B cell (primary cell): ENCODE measurements at regions not wholly inside any gene's neighbourhood (a gene's known extent, or its start where the extent isn't known, plus 50 kb on each side); places are given as distances from the start of the nearest gene placed in this dataset.

Experiments used
- ATAC-seq: fragments of 200-7000 bp; cut with Tn5 transposase; one replicate; pipeline ENCODE4 v1.10.0; 2021; ENCODE audit warnings: low read depth, mild to moderate bottlenecking, moderate number of reproducible peaks, moderate library complexity
- CTCF ChIA-PET: fragments of 350-600 bp; sonication (Branson Sonifier 250); formaldehyde crosslinking; loops from one replicate; lab custom pipeline; 2021; ENCODE audit warnings: antibody characterized with exemption, inconsistent platforms; lab: Charles Lee
- POLR2A ChIA-PET: fragments of 350-600 bp; sonication (Branson Sonifier 250); formaldehyde crosslinking; loops from one replicate; lab custom pipeline; 2021; ENCODE audit warnings: antibody characterized with exemption; lab: Charles Lee
- DNase-seq: peaks from one replicate; pipeline ENCODE4 v3.0.0; 2013
- H2AFZ ChIP-seq: 2 replicates; pipeline ENCODE4 v1.6.1; 2012; ENCODE audit warnings: mild to moderate bottlenecking, low read depth, low read length; ENCODE audit not compliant: insufficient read depth, poor library complexity, severe bottlenecking
- H3K27ac ChIP-seq, 2 donors: 1 replicate in 1 of 2; 2 replicates in 1 of 2; pipeline ENCODE4 v1.5.1; 2012 to 2013; ENCODE audit warnings: low read length in 2 of 2, mild to moderate bottlenecking in 2 of 2, moderate library complexity in 1 of 2
- H3K27me3 ChIP-seq, 4 experiments: fragments of 200-600 bp in 1 of 4; sonication (generic) in 1 of 4; replicated peaks in 1 of 4; 1 replicate in 2 of 4; 2 replicates in 2 of 4; pipeline versions ENCODE4 v1.6.1 to v1.7.0; 2013 to 2016; ENCODE audit warnings: low read length in 3 of 4, mild to moderate bottlenecking in 2 of 4, mixed read lengths in 1 of 4, moderate library complexity in 1 of 4; ENCODE audit not compliant: insufficient read depth in 4 of 4, control insufficient read depth in 3 of 4; ENCODE audit errors: control extremely low read depth in 1 of 4
- H3K36me3 ChIP-seq, 2 experiments: replicated peaks in 1 of 2; 1 replicate in 1 of 2; 2 replicates in 1 of 2; pipeline versions ENCODE4 v1.6.1 to v1.7.1; 2013; ENCODE audit warnings: low read length in 1 of 2; ENCODE audit not compliant: insufficient read depth in 2 of 2, control insufficient read depth in 1 of 2; ENCODE audit errors: control extremely low read depth in 1 of 2, extremely low read depth in 1 of 2
- H3K4me1 ChIP-seq, 2 donors: fragments of 200-600 bp in 1 of 2; sonication (generic) in 1 of 2; 1 replicate in 1 of 2; 2 replicates in 1 of 2; pipeline versions ENCODE4 v1.5.1 to v1.6.1; 2013 to 2017; ENCODE audit warnings: low read length in 2 of 2; ENCODE audit not compliant: control insufficient read depth in 2 of 2, insufficient read depth in 2 of 2
- H3K4me2 ChIP-seq: replicated peaks from 2 replicates; pipeline ENCODE3; 2012; ENCODE audit warnings: mild to moderate bottlenecking, low read depth, low read length; ENCODE audit not compliant: poor library complexity, severe bottlenecking
- H3K4me3 ChIP-seq, 5 experiments: fragments of 200-600 bp in 1 of 5; sonication (generic) in 1 of 5; 1 replicate in 3 of 5; 2 replicates in 2 of 5; pipeline versions ENCODE4 v1.5.1 to v1.7.0; 2011 to 2016; ENCODE audit warnings: low read length in 4 of 5, mild to moderate bottlenecking in 4 of 5, low read depth in 2 of 5, control low read depth in 1 of 5, moderate library complexity in 1 of 5; ENCODE audit not compliant: insufficient read depth in 1 of 5; ENCODE audit errors: control extremely low read depth in 1 of 5, extremely low read depth in 1 of 5
- H3K79me2 ChIP-seq: fragments of 200-600 bp; sonication (generic); one replicate; pipeline ENCODE4 v1.6.0; 2016; ENCODE audit warnings: low read length; ENCODE audit not compliant: control insufficient read depth, insufficient read depth
- H3K9ac ChIP-seq: fragments of 200-600 bp; sonication (generic); 2 replicates; pipeline ENCODE4 v1.6.1; 2017; ENCODE audit warnings: mild to moderate bottlenecking, low read length, moderate library complexity
- H3K9me3 ChIP-seq, 3 donors: one replicate each; pipeline versions ENCODE4 v1.6.1 to v1.7.1; 2013; ENCODE audit warnings: low read length in 2 of 3; ENCODE audit not compliant: control insufficient read depth in 2 of 3, insufficient read depth in 1 of 3; ENCODE audit errors: control extremely low read depth in 1 of 3
- H4K20me1 ChIP-seq: 2 replicates; pipeline ENCODE4 v1.6.0; 2012; ENCODE audit warnings: mild to moderate bottlenecking, low read length; ENCODE audit not compliant: insufficient read depth, control insufficient read depth, poor library complexity, severe bottlenecking
- H3K27ac Mint-ChIP-seq: one replicate; pipeline ENCODE4 v1.8.0; 2021; ENCODE audit warnings: mixed read lengths
- H3K27me3 Mint-ChIP-seq: one replicate; pipeline ENCODE4 v1.8.0; 2021; ENCODE audit warnings: mixed read lengths
- H3K4me1 Mint-ChIP-seq: one replicate; pipeline ENCODE4 v1.8.0; 2021; ENCODE audit warnings: mixed read lengths
- H3K4me3 Mint-ChIP-seq: one replicate; pipeline ENCODE4 v1.8.0; 2021; ENCODE audit warnings: mixed read lengths
- H3K9me3 Mint-ChIP-seq: one replicate; pipeline ENCODE4 v1.8.0; 2022; ENCODE audit warnings: mixed read lengths; ENCODE audit not compliant: insufficient read depth
- EZH2 ChIP-seq: IDR thresholded peaks from 2 replicates; pipeline ENCODE4 v1.6.1; 2012; ENCODE audit warnings: borderline replicate concordance, low read depth, mild to moderate bottlenecking, moderate library complexity, low read length; ENCODE audit not compliant: insufficient read depth, poor library complexity, severe bottlenecking
- WGBS: methylation state at CpG from one replicate; pipeline ENCODE4 v1.1.5; 2013; ENCODE audit warnings: missing lambda C conversion rate; ENCODE audit not compliant: insufficient coverage; 5-methylcytosine and 5-hydroxymethylcytosine counted together
- intact Hi-C: fragments of 100-400 bp; cut with micrococcal nuclease; formaldehyde crosslinking; loops from one replicate; pipeline ENCODE4 v1.10.0; 2022
- TF ChIP-seq, protein P1 (sequence below): fragments of 200-600 bp; IDR thresholded peaks from one replicate; pipeline ENCODE4 v1.8.0; 2022; ENCODE audit warnings: antibody characterized with exemption, mild to moderate bottlenecking

DNA sequence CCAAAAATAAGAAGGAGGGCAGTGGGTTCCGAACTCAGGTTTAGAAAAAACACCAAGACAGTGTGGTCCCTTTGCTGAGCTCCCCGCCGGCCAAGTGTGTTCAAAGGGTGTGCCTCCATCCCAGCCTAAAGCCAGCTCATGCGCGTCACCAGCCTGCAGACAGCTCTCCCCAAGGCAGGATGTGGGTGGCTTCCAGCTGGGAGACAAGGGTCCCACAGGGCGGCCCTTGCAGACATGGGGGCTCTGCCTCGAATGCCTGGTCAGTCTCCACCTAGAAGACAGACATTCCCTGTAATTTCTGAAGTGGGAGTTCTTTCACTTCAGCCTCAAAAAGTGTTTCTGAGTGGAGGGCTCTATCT, 135.8 kb upstream of the GPC1 start:
- POLR2A ChIA-PET, result no interaction called here

DNA sequence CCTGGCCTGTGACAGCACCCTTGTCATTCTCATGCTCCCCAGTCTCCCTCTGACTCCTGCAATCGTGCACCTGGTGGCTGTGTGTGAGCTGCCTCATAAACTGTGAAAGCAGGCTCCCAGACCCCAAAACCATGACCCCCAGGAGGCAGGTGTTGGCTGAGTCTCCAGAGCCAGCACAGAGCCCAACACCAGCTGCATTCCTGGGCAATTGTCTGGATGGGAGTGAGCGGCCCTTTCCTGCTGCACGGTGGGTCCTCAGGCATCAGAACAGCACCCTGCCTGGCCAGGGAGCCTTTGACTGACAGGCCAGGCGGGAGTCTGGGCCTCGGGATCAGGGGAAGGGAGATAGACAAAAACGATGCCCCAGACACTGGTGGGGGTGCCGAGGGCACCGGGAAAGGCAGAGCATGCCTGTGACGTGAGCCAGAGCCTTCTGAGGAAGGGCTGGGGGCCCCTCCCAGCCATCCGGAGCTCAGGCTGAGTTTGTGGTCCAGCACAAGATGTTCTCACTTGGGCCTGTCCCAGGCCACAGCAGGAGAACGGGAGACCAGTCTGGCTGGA, 135.1 kb upstream of the GPC1 start:
- ChIA-PET CTCF (no interaction called here), POLR2A (no interaction called here)
- Histone ChIP-seq H3K9ac (no peak overlapping the region), H3K4me3 (no peak overlapping the region), H3K79me2 (no peaks in the 10 kb centered on the region), H3K4me2 (no peak overlapping the region), H3K27ac (no peak overlapping the region), H2AFZ (no peak overlapping the region), H4K20me1 (no peaks in the 10 kb centered on the region), H3K27me3 (no peaks in the 10 kb centered on the region), H3K4me1 (no peaks in the 10 kb centered on the region), H3K9me3 (no peaks in the 10 kb centered on the region), H3K36me3 (no peaks in the 10 kb centered on the region)
- H3K27me3 Mint-ChIP-seq, result peaks cover 12% of the 10 kb centered on the region
- intact Hi-C loops, result no loop called here
- TF ChIP-seq, protein P1, sequence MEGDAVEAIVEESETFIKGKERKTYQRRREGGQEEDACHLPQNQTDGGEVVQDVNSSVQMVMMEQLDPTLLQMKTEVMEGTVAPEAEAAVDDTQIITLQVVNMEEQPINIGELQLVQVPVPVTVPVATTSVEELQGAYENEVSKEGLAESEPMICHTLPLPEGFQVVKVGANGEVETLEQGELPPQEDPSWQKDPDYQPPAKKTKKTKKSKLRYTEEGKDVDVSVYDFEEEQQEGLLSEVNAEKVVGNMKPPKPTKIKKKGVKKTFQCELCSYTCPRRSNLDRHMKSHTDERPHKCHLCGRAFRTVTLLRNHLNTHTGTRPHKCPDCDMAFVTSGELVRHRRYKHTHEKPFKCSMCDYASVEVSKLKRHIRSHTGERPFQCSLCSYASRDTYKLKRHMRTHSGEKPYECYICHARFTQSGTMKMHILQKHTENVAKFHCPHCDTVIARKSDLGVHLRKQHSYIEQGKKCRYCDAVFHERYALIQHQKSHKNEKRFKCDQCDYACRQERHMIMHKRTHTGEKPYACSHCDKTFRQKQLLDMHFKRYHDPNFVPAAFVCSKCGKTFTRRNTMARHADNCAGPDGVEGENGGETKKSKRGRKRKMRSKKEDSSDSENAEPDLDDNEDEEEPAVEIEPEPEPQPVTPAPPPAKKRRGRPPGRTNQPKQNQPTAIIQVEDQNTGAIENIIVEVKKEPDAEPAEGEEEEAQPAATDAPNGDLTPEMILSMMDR, result no peak
- no peak for TF ChIP-seq EZH2
- DNase-seq, result no peak
- WGBS, result 76% methylated on average over 10 of the region's 11 CpGs
- no peak overlapping the region for H3K4me3 Mint-ChIP-seq
- no peaks in the 10 kb centered on the region for H3K9me3 Mint-ChIP-seq
- H3K27ac Mint-ChIP-seq, result no peak overlapping the region
- no peak for ATAC-seq
- H3K4me1 Mint-ChIP-seq, result no peaks in the 10 kb centered on the region

More for the DNA sequence above, 135.8 kb upstream of the GPC1 start:
- H3K27ac Mint-ChIP-seq, result no peak overlapping the region
- DNase-seq (no peak), ATAC-seq (no peak)
- no peaks in the 10 kb centered on the region for H3K9me3 Mint-ChIP-seq
- H2AFZ ChIP-seq, result no peak overlapping the region
- H3K9me3 ChIP-seq, result no peaks in the 10 kb centered on the region
- CTCF ChIA-PET, result no interaction called here
- TF ChIP-seq EZH2, result no peak
- TF ChIP-seq, protein P1, result no peak
- no peaks in the 10 kb centered on the region for H4K20me1 ChIP-seq
- no peaks in the 10 kb centered on the region for H3K4me1 ChIP-seq
- intact Hi-C loops, result no loop called here
- no peaks in the 10 kb centered on the region for H3K27me3 ChIP-seq
- no peaks in the 10 kb centered on the region for H3K79me2 ChIP-seq
- H3K9ac ChIP-seq, result no peak overlapping the region
- no peak overlapping the region for H3K4me3 Mint-ChIP-seq
- no peak overlapping the region for H3K4me3 ChIP-seq
- no peaks in the 10 kb centered on the region for H3K36me3 ChIP-seq
- no peak overlapping the region for H3K27ac ChIP-seq
- H3K27me3 Mint-ChIP-seq, result peaks cover 12% of the 10 kb centered on the region
- WGBS, result 79% methylated on average over 6 of the region's 7 CpGs
- no peaks in the 10 kb centered on the region for H3K4me1 Mint-ChIP-seq
- no peak overlapping the region for H3K4me2 ChIP-seq
